K562 (cell line): ENCODE measurements at regions not wholly inside any gene's neighbourhood (a gene's known extent, or its start where the extent isn't known, plus 50 kb on each side); places are given as distances from the start of the nearest gene placed in this dataset.

Experiments
- ATAC-seq: fragments of 200-7000 bp; cut with Tn5 transposase; 3 replicates; pipeline ENCODE4 v1.9.1; 2020; ENCODE audit warnings: moderate library complexity
- BruUV-seq: library from RNA; stranded (reverse); fragments of 400-500 nt; replicated peaks from 2 replicates; lab custom pipeline; 2021; lab: Mats Ljungman, UMichigan
- CTCF ChIA-PET: fragments of 300-600 bp; formaldehyde crosslinking; extraction: SDS; loops from one replicate; lab custom pipeline; 2021; ENCODE audit warnings: low intra/inter-chr PET ratio; lab: Yijun Ruan, JAX
- POLR2A ChIA-PET: fragments of 300-600, 350-650 bp; sonication (Branson Sonifier 250); formaldehyde crosslinking; extraction: SDS; loops from one replicate; lab custom pipeline; 2021; ENCODE audit warnings: antibody characterized with exemption, inconsistent platforms; lab: Yijun Ruan, JAX
- DNase-seq, 4 experiments: peaks; one replicate each; pipeline versions ENCODE4 v3.0.0 to v3.0.0-alpha.2; 2011 to 2018; ENCODE audit warnings: low spot score in 3 of 4, mixed read lengths in 3 of 4; ENCODE audit errors: extremely low read depth in 1 of 4
- FAIRE-seq: peaks from 2 replicates; lab custom pipeline; 2011; peaks lifted over from hg19 to GRCh38; lab: Jason Lieb, UNC
- H2AFZ ChIP-seq: 2 replicates; pipeline ENCODE4 v1.6.0; 2011; ENCODE audit warnings: low read depth, low read length, control low read depth, inconsistent platforms
- H3K27ac ChIP-seq: fragments of 200-600 bp; 3 replicates; pipeline ENCODE4 v1.8.0; 2011; ENCODE audit warnings: low read depth, mild to moderate bottlenecking, control low read depth, inconsistent platforms, low read length, moderate library complexity, mixed read lengths; ENCODE audit errors: extremely low read depth
- H3K27me3 ChIP-seq, 2 experiments: fragments of 300-600 bp in 1 of 2; 2 replicates in 1 of 2; 3 replicates in 1 of 2; pipeline versions ENCODE4 v1.6.0 to v1.8.0; 2011; ENCODE audit warnings: inconsistent platforms in 2 of 2, low read length in 2 of 2, mild to moderate bottlenecking in 1 of 2, mixed read lengths in 1 of 2, moderate library complexity in 1 of 2; ENCODE audit not compliant: control insufficient read depth in 2 of 2, insufficient read depth in 2 of 2
- H3K36me3 ChIP-seq: fragments of 300-600 bp; 3 replicates; pipeline ENCODE4 v1.8.0; 2011; ENCODE audit warnings: mild to moderate bottlenecking, low read length, inconsistent platforms; ENCODE audit not compliant: control insufficient read depth, insufficient read depth
- H3K4me1 ChIP-seq, 2 experiments: fragments of 200-600 bp in 1 of 2; replicated peaks in 1 of 2; 2 replicates in 1 of 2; 3 replicates in 1 of 2; pipeline versions ENCODE4 v1.5.1 to v1.8.0; 2011; ENCODE audit warnings: inconsistent platforms in 2 of 2, low read length in 2 of 2, mild to moderate bottlenecking in 1 of 2, mixed read lengths in 1 of 2, moderate library complexity in 1 of 2; ENCODE audit not compliant: control insufficient read depth in 2 of 2, insufficient read depth in 2 of 2
- H3K4me2 ChIP-seq: 2 replicates; pipeline ENCODE4 v1.6.1; 2011; ENCODE audit warnings: low read length, control low read depth, inconsistent platforms, mixed read lengths; ENCODE audit not compliant: insufficient read depth
- H3K4me3 ChIP-seq: fragments of 200-600 bp; sonication (generic), shearing (Covaris generic); 2 replicates; pipeline ENCODE4 v1.5.1; 2016; ENCODE audit warnings: control low read depth, inconsistent platforms
- H3K79me2 ChIP-seq: fragments of 200-600 bp; 3 replicates; pipeline ENCODE4 v1.8.0; 2011; ENCODE audit warnings: low read length, inconsistent platforms; ENCODE audit not compliant: control insufficient read depth, insufficient read depth
- H3K9ac ChIP-seq, 2 experiments: 2 replicates each; pipeline versions ENCODE4 v1.6.0 to v1.6.1; 2011; ENCODE audit warnings: low read depth in 2 of 2, low read length in 2 of 2, control low read depth in 1 of 2, inconsistent platforms in 1 of 2, mild to moderate bottlenecking in 1 of 2, mixed read lengths in 1 of 2; ENCODE audit not compliant: insufficient read depth in 1 of 2
- H3K9me1 ChIP-seq: one replicate; pipeline ENCODE4 v1.6.0; 2011; ENCODE audit warnings: inconsistent platforms, mild to moderate bottlenecking, low read length, moderate library complexity; ENCODE audit not compliant: control insufficient read depth, insufficient read depth
- H3K9me3 ChIP-seq: replicated peaks from 2 replicates; pipeline ENCODE4 v1.5.1; 2011; ENCODE audit warnings: low read depth, low read length, inconsistent platforms; ENCODE audit not compliant: control insufficient read depth, insufficient read depth
- H4K20me1 ChIP-seq: replicated peaks from 2 replicates; pipeline ENCODE4 v1.6.1; 2011; ENCODE audit warnings: low read length, inconsistent platforms, mixed read lengths; ENCODE audit not compliant: control insufficient read depth, insufficient read depth
- GTF2A2 ChIP-seq: IDR thresholded peaks from 2 replicates; pipeline ENCODE4 v1.6.1; 2016; ENCODE audit warnings: mild to moderate bottlenecking, missing genetic modification characterization, missing compliant biosample characterization
- NFYB ChIP-seq: IDR thresholded peaks from 2 replicates; pipeline ENCODE4 v1.6.1; 2011; ENCODE audit warnings: mild to moderate bottlenecking, moderate library complexity; ENCODE audit not compliant: insufficient read length; ENCODE audit errors: extremely low read depth
- PHF21A ChIP-seq: fragments of 450-650 bp; IDR thresholded peaks from 2 replicates; pipeline ENCODE4 v1.6.1; 2017; ENCODE audit warnings: low read depth, borderline replicate concordance
- POLR2A ChIP-seq: fragments of 450-650 bp; conservative IDR thresholded peaks from 2 replicates; pipeline ENCODE4 v1.6.1; 2016
- PRPF4 ChIP-seq: fragments of 200-400 bp; formaldehyde crosslinking; IDR thresholded peaks from one replicate; pipeline ENCODE4 v1.6.1; 2017; ENCODE audit warnings: low read length, low read depth, mild to moderate bottlenecking; ENCODE audit not compliant: insufficient read depth, poor library complexity, severe bottlenecking
- RAD51 ChIP-seq: fragments of 450-650 bp; IDR thresholded peaks from 2 replicates; pipeline ENCODE4 v1.7.1; 2016; ENCODE audit warnings: low read depth, mild to moderate bottlenecking, borderline replicate concordance
- SMAD4 ChIP-seq: fragments of 250-450 bp; sonication (Bioruptor Pico); conservative IDR thresholded peaks from 2 replicates; pipeline ENCODE4 v1.8.0; 2021; ENCODE audit warnings: inconsistent platforms, mild to moderate bottlenecking, moderate library complexity
- SNIP1 ChIP-seq: fragments of 450-650 bp; IDR thresholded peaks from 2 replicates; pipeline ENCODE4 v1.7.1; 2017; ENCODE audit warnings: low read depth, mild to moderate bottlenecking
- SPI1 ChIP-seq: IDR thresholded peaks from 2 replicates; pipeline ENCODE4 v1.6.1; 2011; ENCODE audit warnings: low read depth, low read length, control low read depth, borderline replicate concordance
- ZNF445 ChIP-seq: fragments of 250-450 bp; sonication (Bioruptor Pico); IDR thresholded peaks from 2 replicates; pipeline ENCODE4 v1.4.0; 2020; ENCODE audit warnings: low read depth, mild to moderate bottlenecking, moderate library complexity
- ZNF785 ChIP-seq: fragments of 250-450 bp; sonication (Bioruptor Pico); IDR thresholded peaks from 2 replicates; pipeline ENCODE4 v1.4.0; 2020; ENCODE audit warnings: mild to moderate bottlenecking
- WGBS: fragments of 100-300 bp; shearing (Covaris generic); methylation state at CpG from one replicate; pipeline ENCODE4 v1.1.6; 2016; ENCODE audit warnings: low coverage, mixed read lengths; ENCODE audit not compliant: insufficient coverage; ENCODE audit errors: missing lambda C conversion rate; 5-methylcytosine and 5-hydroxymethylcytosine counted together
- in situ Hi-C: fragments of 300-500 bp; cut with MboI; formaldehyde crosslinking; loops from 4 replicates; pipeline ENCODE4 v1.15.0; 2018; ENCODE audit warnings: inconsistent platforms, mixed read lengths
- intact Hi-C: fragments of 100-400 bp; cut with micrococcal nuclease; formaldehyde crosslinking; loops from 2 replicates; pipeline ENCODE4 v1.14.2; 2022
- TF ChIP-seq, protein P1 (sequence below): fragments of 250-450 bp; sonication (Bioruptor Pico); IDR thresholded peaks from 2 replicates; pipeline ENCODE4 v1.5.0; 2022; ENCODE audit warnings: mild to moderate bottlenecking
- TF ChIP-seq, protein P2 (sequence below), 2 experiments: fragments of 250-450 bp in 1 of 2; fragments of 450-650 bp in 1 of 2; sonication (Bioruptor Pico) in 1 of 2; IDR thresholded peaks; 2 replicates each; pipeline versions ENCODE4 v1.6.1 to v1.8.0; 2016 to 2021; ENCODE audit warnings: mild to moderate bottlenecking in 2 of 2, moderate library complexity in 2 of 2, missing compliant biosample characterization in 1 of 2, missing genetic modification characterization in 1 of 2
- TF ChIP-seq, protein P3 (sequence below): sonication (generic); formaldehyde crosslinking; IDR thresholded peaks from 2 replicates; pipeline ENCODE4 v1.9.0; 2022; ENCODE audit warnings: mild to moderate bottlenecking, missing genetic modification reagents
- TF ChIP-seq, protein P4 (sequence below): sonication (generic); formaldehyde crosslinking; IDR thresholded peaks from 2 replicates; pipeline ENCODE4 v1.5.0; 2020; ENCODE audit warnings: missing genetic modification reagents

DNA sequence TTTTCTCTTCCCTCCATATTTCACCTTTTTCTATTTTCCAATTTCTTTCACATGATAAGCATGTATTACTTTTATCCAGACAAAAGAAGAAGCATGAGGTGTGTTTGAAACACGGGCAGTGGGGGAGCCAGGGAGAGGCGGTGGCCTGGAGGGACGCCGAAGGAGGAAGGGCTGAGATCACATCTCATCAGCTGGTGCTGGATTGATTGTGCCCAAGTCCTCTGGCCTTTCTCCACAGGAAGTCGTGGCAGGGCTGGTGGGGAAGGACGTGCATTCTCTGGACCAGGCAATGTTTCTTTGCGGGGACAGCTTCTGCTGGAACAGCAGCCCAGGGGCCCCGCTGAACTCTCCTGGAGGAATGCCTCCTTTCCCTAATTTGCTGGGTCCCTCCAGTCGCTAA, 82.9 kb downstream of the MIAT start (continued):
- no peak for TF ChIP-seq PRPF4
- TF ChIP-seq, protein P1, sequence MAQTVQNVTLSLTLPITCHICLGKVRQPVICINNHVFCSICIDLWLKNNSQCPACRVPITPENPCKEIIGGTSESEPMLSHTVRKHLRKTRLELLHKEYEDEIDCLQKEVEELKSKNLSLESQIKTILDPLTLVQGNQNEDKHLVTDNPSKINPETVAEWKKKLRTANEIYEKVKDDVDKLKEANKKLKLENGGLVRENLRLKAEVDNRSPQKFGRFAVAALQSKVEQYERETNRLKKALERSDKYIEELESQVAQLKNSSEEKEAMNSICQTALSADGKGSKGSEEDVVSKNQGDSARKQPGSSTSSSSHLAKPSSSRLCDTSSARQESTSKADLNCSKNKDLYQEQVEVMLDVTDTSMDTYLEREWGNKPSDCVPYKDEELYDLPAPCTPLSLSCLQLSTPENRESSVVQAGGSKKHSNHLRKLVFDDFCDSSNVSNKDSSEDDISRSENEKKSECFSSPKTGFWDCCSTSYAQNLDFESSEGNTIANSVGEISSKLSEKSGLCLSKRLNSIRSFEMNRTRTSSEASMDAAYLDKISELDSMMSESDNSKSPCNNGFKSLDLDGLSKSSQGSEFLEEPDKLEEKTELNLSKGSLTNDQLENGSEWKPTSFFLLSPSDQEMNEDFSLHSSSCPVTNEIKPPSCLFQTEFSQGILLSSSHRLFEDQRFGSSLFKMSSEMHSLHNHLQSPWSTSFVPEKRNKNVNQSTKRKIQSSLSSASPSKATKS (CRISPR knock-in tag), result no peak
- no peak for TF ChIP-seq SNIP1
- TF ChIP-seq SPI1, result no peak
- TF ChIP-seq SMAD4, result no peak
- TF ChIP-seq, protein P2, sequence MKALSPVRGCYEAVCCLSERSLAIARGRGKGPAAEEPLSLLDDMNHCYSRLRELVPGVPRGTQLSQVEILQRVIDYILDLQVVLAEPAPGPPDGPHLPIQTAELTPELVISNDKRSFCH (CRISPR knock-in tag; IDR thresholded peaks at IDR 0.05), result no peak
- TF ChIP-seq, protein P2 (tag; IDR thresholded peaks at IDR 0.05), result no peak
- TF ChIP-seq GTF2A2 (tag), result no peak
- TF ChIP-seq POLR2A, result no peak

DNA sequence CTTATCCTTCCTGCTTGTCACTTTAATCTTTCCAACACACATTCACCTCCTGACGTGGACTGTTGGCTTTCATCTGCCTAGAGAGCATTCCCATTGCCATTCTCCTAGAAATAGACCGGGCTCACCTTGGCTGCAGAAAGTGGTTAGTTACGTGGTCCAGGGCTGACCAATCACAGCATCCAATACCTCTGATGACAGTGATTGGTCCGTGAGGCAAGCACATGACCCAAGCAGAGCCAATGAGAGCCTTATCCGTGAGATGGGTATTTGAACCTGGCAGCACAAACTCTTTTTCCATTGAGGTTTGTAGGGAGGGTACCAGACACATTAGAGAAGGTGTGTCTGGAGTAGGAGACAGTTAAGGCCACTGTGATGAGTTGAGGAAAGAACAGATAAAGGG, 85.8 kb downstream of the MIAT start:
- FAIRE-seq (no peak), DNase-seq (peak; percentile 4 to 50 (median 22)), ATAC-seq (peak; percentile 79)
- no peaks in the 10 kb centered on the region for H3K27me3 ChIP-seq
- no peak overlapping the region for H3K9ac ChIP-seq
- H3K4me1 ChIP-seq, result no peaks in the 10 kb centered on the region
- in situ Hi-C loops (no loop called here), intact Hi-C loops (no loop called here)
- ChIA-PET POLR2A (no interaction called here), CTCF (no interaction called here)
- TF ChIP-seq RAD51 (peak; percentile 58; the same call in 1 of the 2 replicates), ZNF785 (CRISPR knock-in tag) (no peak), NFYB (peak; percentile 69), PHF21A (0 out of 2 replicates have a peak, but pooled peaks have one; percentile 12), ZNF445 (no peak)
- TF ChIP-seq, protein P3, sequence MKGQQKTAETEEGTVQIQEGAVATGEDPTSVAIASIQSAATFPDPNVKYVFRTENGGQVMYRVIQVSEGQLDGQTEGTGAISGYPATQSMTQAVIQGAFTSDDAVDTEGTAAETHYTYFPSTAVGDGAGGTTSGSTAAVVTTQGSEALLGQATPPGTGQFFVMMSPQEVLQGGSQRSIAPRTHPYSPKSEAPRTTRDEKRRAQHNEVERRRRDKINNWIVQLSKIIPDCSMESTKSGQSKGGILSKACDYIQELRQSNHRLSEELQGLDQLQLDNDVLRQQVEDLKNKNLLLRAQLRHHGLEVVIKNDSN (CRISPR knock-in tag), result peak; percentile 75
- TF ChIP-seq, protein P4, sequence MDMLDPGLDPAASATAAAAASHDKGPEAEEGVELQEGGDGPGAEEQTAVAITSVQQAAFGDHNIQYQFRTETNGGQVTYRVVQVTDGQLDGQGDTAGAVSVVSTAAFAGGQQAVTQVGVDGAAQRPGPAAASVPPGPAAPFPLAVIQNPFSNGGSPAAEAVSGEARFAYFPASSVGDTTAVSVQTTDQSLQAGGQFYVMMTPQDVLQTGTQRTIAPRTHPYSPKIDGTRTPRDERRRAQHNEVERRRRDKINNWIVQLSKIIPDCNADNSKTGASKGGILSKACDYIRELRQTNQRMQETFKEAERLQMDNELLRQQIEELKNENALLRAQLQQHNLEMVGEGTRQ, result peak; percentile 79
- no peak overlapping the region for H3K4me3 ChIP-seq
- H3K36me3 ChIP-seq, result no peaks in the 10 kb centered on the region
- 19% methylated on average over 5 of the region's 5 CpGs for WGBS
- H3K4me2 ChIP-seq, result no peak overlapping the region
- no peak overlapping the region for H2AFZ ChIP-seq
- no peak overlapping the region for H3K27ac ChIP-seq
- H3K9me3 ChIP-seq, result no peaks in the 10 kb centered on the region
- H3K79me2 ChIP-seq, result no peaks in the 10 kb centered on the region
- no peaks in the 10 kb centered on the region; the same call in 1 of the 2 replicates for H4K20me1 ChIP-seq
- BruUV-seq, result no TSS peak
- H3K9me1 ChIP-seq, result no peaks in the 10 kb centered on the region
